Mesodermal cell (in vitro differentiated cells): ENCODE measurements at regions not wholly inside any gene's neighbourhood (a gene's known extent, or its start where the extent isn't known, plus 50 kb on each side); places are given as distances from the start of the nearest gene placed in this dataset.

ENCODE experiments used
- H3K27ac ChIP-seq: 2 replicates; pipeline ENCODE4 v1.7.0; 2013; ENCODE audit warnings: mild to moderate bottlenecking, low read depth, low read length, moderate library complexity; ENCODE audit not compliant: severe bottlenecking
- H3K36me3 ChIP-seq: 2 replicates; pipeline ENCODE4 v1.7.1; 2013; ENCODE audit warnings: mild to moderate bottlenecking, low read length, moderate library complexity; ENCODE audit not compliant: control insufficient read depth, insufficient read depth
- H3K4me1 ChIP-seq: one replicate; pipeline ENCODE4 v1.7.1; 2013; ENCODE audit warnings: mild to moderate bottlenecking, low read length; ENCODE audit not compliant: insufficient read depth, control insufficient read depth, poor library complexity, severe bottlenecking
- H3K4me3 ChIP-seq: 2 replicates; pipeline ENCODE4 v1.7.0; 2013; ENCODE audit warnings: low read length, control low read depth, mild to moderate bottlenecking; ENCODE audit not compliant: insufficient read depth, poor library complexity, severe bottlenecking; ENCODE audit errors: extremely low read depth
- H3K9me3 ChIP-seq: 2 replicates; pipeline ENCODE4 v1.7.1; 2013; ENCODE audit warnings: mild to moderate bottlenecking, low read length, moderate library complexity; ENCODE audit not compliant: control insufficient read depth
- WGBS, 2 experiments: methylation state at CpG; one replicate each; pipeline ENCODE4 v1.1.5; 2013; ENCODE audit warnings: missing lambda C conversion rate in 2 of 2; ENCODE audit not compliant: insufficient coverage in 2 of 2; 5-methylcytosine and 5-hydroxymethylcytosine counted together

- Histone ChIP-seq H3K4me3 (no peak overlapping the region), H3K4me1 (no peaks in the 10 kb centered on the region), H3K27ac (no peak overlapping the region), H3K36me3 (no peaks in the 10 kb centered on the region), H3K9me3 (no peaks in the 10 kb centered on the region)
- no CpG with 5 or more reads among the region's 3 CpGs for WGBS, 2 experiments
Observed at GRCh38 chr5:173524136-173524535, 92.3 kb downstream of the BOD1 start.

- no peaks in the 10 kb centered on the region for H3K9me3 ChIP-seq
- H3K27ac ChIP-seq: no peak overlapping the region
- H3K4me3 ChIP-seq: no peak overlapping the region
- H3K4me1 ChIP-seq: no peaks in the 10 kb centered on the region
- 100% methylated on average over 1 of the region's 2 CpGs for WGBS, 2 experiments
- no peaks in the 10 kb centered on the region for H3K36me3 ChIP-seq
Observed at GRCh38 chr5:173523388-173523787, 93.1 kb downstream of the BOD1 start.

GRCh38 chr5:173522518-173522917, 93.9 kb downstream of the BOD1 start:
- no CpG with 5 or more reads among the region's 1 CpG for WGBS, 2 experiments
- no peak overlapping the region for H3K4me3 ChIP-seq
- H3K36me3 ChIP-seq: no peaks in the 10 kb centered on the region
- H3K27ac ChIP-seq: no peak overlapping the region
- no peaks in the 10 kb centered on the region for H3K4me1 ChIP-seq
- no peaks in the 10 kb centered on the region for H3K9me3 ChIP-seq

GRCh38 chr5:173518856-173519255, 97.6 kb downstream of the BOD1 start:
- H3K36me3 ChIP-seq: no peaks in the 10 kb centered on the region
- no peak overlapping the region for H3K4me3 ChIP-seq
- H3K27ac ChIP-seq: no peak overlapping the region
- WGBS, 2 experiments: 85 to 94% methylated on average over 6 of the region's 6 CpGs
- peaks cover 3% of the 10 kb centered on the region for H3K4me1 ChIP-seq
- H3K9me3 ChIP-seq: no peaks in the 10 kb centered on the region

- no peaks in the 10 kb centered on the region for H3K36me3 ChIP-seq
- no peak overlapping the region for H3K4me3 ChIP-seq
- H3K4me1 ChIP-seq: peaks cover 3% of the 10 kb centered on the region
- WGBS, 2 experiments: 80% methylated on average over 1 of the region's 3 CpGs; no CpG with 5 or more reads in 1 of the 2 experiments
- no peaks in the 10 kb centered on the region for H3K9me3 ChIP-seq
- no peak overlapping the region for H3K27ac ChIP-seq
Observed at GRCh38 chr5:173517648-173518047, 98.8 kb downstream of the BOD1 start.

GRCh38 chr5:173515526-173515925, 100.9 kb downstream of the BOD1 start:
- peaks cover 3% of the 10 kb centered on the region for H3K4me1 ChIP-seq
- no peak overlapping the region for H3K4me3 ChIP-seq
- H3K27ac ChIP-seq: no peak overlapping the region
- no peaks in the 10 kb centered on the region for H3K9me3 ChIP-seq
- H3K36me3 ChIP-seq: no peaks in the 10 kb centered on the region
- WGBS, 2 experiments: 30 to 57% methylated on average over 1 of the region's 1 CpG

- Histone ChIP-seq H3K4me3 (no peak overlapping the region), H3K9me3 (no peaks in the 10 kb centered on the region), H3K27ac (no peak overlapping the region), H3K4me1 (peaks cover 3% of the 10 kb centered on the region), H3K36me3 (no peaks in the 10 kb centered on the region)
- 94% methylated on average over 2 of the region's 2 CpGs; no CpG with 5 or more reads in 1 of the 2 experiments for WGBS, 2 experiments
Observed at GRCh38 chr5:173514661-173515060, 101.8 kb downstream of the BOD1 start.

GRCh38 chr5:173513521-173513991, 102.9 kb downstream of the BOD1 start:
- Histone ChIP-seq H3K4me3 (no peak overlapping the region), H3K4me1 (peaks cover 3% of the 10 kb centered on the region), H3K36me3 (no peaks in the 10 kb centered on the region), H3K27ac (no peak overlapping the region), H3K9me3 (no peaks in the 10 kb centered on the region)

- peaks cover 3% of the 10 kb centered on the region for H3K4me1 ChIP-seq
- H3K9me3 ChIP-seq: no peaks in the 10 kb centered on the region
- H3K36me3 ChIP-seq: no peaks in the 10 kb centered on the region
- H3K4me3 ChIP-seq: no peak overlapping the region
- no peak overlapping the region for H3K27ac ChIP-seq
- 90 to 91% methylated on average over 3 to 5 of the region's 5 CpGs for WGBS, 2 experiments
Observed at GRCh38 chr5:173512637-173513435, 103.6 kb downstream of the BOD1 start.

- Histone ChIP-seq H3K27ac (no peak overlapping the region), H3K36me3 (no peaks in the 10 kb centered on the region), H3K4me1 (no peaks in the 10 kb centered on the region), H3K4me3 (no peak overlapping the region), H3K9me3 (no peaks in the 10 kb centered on the region)
- WGBS, 2 experiments: no CpG with 5 or more reads among the region's 3 CpGs
Observed at GRCh38 chr5:173509060-173509459, 107.4 kb downstream of the BOD1 start.

- WGBS, 2 experiments: 100% methylated on average over 1 to 2 of the region's 5 CpGs
- Histone ChIP-seq H3K27ac (no peak overlapping the region), H3K4me1 (no peaks in the 10 kb centered on the region), H3K4me3 (no peak overlapping the region), H3K9me3 (no peaks in the 10 kb centered on the region), H3K36me3 (no peaks in the 10 kb centered on the region)
Observed at GRCh38 chr5:173507171-173507570, 109.3 kb downstream of the BOD1 start.
